ENCODE measurements at regions not wholly inside any gene's neighbourhood (a gene's known extent, or its start where the extent isn't known, plus 50 kb on each side); places are given as distances from the start of the nearest gene placed in this dataset.

GRCh38 chr9:93829271-93830011 is 125.7 kb downstream of the BARX1 start:
- TF ChIP-seq TAF1 (IDR thresholded peaks at IDR 0.05; ENCODE audit: borderline replicate concordance, low read depth, low read length), result no peak
- no peak for TF ChIP-seq POLR2A (IDR thresholded peaks at IDR 0.05; ENCODE audit: low read depth, low read length)
